HepG2 (cell line): ENCODE measurements at regions not wholly inside any gene's neighbourhood (a gene's known extent, or its start where the extent isn't known, plus 50 kb on each side); places are given as distances from the start of the nearest gene placed in this dataset.

ENCODE experiments used
- ATAC-seq: fragments of 200-7000 bp; cut with Tn5 transposase; 3 replicates; pipeline ENCODE4 v1.9.1; 2020; ENCODE audit warnings: mild to moderate bottlenecking, moderate library complexity
- BruUV-seq: library from RNA; stranded (reverse); fragments of 400-500 nt; replicated peaks from 2 replicates; lab custom pipeline; 2021; lab: Mats Ljungman, UMichigan
- CTCF ChIA-PET: fragments of 300-600 bp; formaldehyde crosslinking; extraction: SDS; loops from one replicate; lab custom pipeline; 2021; ENCODE audit warnings: low total read pairs, inconsistent platforms, low intra/inter-chr PET ratio; lab: Yijun Ruan, JAX
- POLR2A ChIA-PET: fragments of 350-600 bp; sonication (Branson Sonifier 250); formaldehyde crosslinking; loops from one replicate; lab custom pipeline; 2020; ENCODE audit warnings: antibody characterized with exemption, inconsistent platforms; lab: Yijun Ruan, JAX
- DNase-seq: peaks from one replicate; pipeline ENCODE4 v3.0.0-alpha.2; 2015; ENCODE audit warnings: low spot score
- FAIRE-seq: peaks from 3 replicates; lab custom pipeline; 2011; peaks lifted over from hg19 to GRCh38; lab: Jason Lieb, UNC
- H2AFZ ChIP-seq: one replicate; pipeline ENCODE4 v1.6.1; 2011; ENCODE audit warnings: low read length, inconsistent platforms
- H3K27ac ChIP-seq: fragments of 300-600 bp; 3 replicates; pipeline ENCODE4 v1.8.0; 2011; ENCODE audit warnings: mixed run types, mild to moderate bottlenecking, mixed read lengths, low read length, inconsistent platforms; ENCODE audit not compliant: insufficient read depth; ENCODE audit errors: extremely low read length
- H3K27me3 ChIP-seq, 2 experiments: fragments of 200-600 bp in 1 of 2; 2 replicates in 1 of 2; 3 replicates in 1 of 2; pipeline versions ENCODE4 v1.6.0 to v1.8.0; 2011; ENCODE audit warnings: low read length in 2 of 2, mild to moderate bottlenecking in 2 of 2, moderate library complexity in 2 of 2, inconsistent platforms in 1 of 2; ENCODE audit not compliant: insufficient read depth in 2 of 2, control insufficient read depth in 1 of 2
- H3K36me3 ChIP-seq, 2 experiments: fragments of 200-600 bp in 1 of 2; replicated peaks in 1 of 2; 2 replicates in 1 of 2; 3 replicates in 1 of 2; pipeline versions ENCODE4 v1.5.1 to v1.8.0; 2011; ENCODE audit warnings: low read length in 2 of 2, inconsistent platforms in 1 of 2; ENCODE audit not compliant: insufficient read depth in 2 of 2, control insufficient read depth in 1 of 2
- H3K4me1 ChIP-seq: 2 replicates; pipeline ENCODE4 v1.5.1; 2012; ENCODE audit warnings: low read length, inconsistent platforms; ENCODE audit not compliant: insufficient read depth
- H3K4me2 ChIP-seq: 2 replicates; pipeline ENCODE4 v1.6.0; 2011; ENCODE audit warnings: low read depth, low read length, inconsistent platforms
- H3K4me3 ChIP-seq, 3 experiments: fragments of 200-600 bp in 1 of 3; sonication (generic), shearing (Covaris generic) in 1 of 3; replicated peaks in 1 of 3; 2 replicates each; pipeline ENCODE4 v1.5.1; 2011 to 2016; ENCODE audit warnings: low read length in 3 of 3, inconsistent platforms in 2 of 3, low read depth in 2 of 3, mild to moderate bottlenecking in 2 of 3, control low read depth in 1 of 3, mixed read lengths in 1 of 3; ENCODE audit not compliant: insufficient read depth in 1 of 3
- H3K79me2 ChIP-seq: one replicate; pipeline ENCODE4 v1.6.1; 2011; ENCODE audit warnings: low read length, inconsistent platforms; ENCODE audit not compliant: insufficient read depth
- H3K9ac ChIP-seq: 2 replicates; pipeline ENCODE4 v1.6.0; 2011; ENCODE audit warnings: mild to moderate bottlenecking, low read depth, low read length, inconsistent platforms; ENCODE audit not compliant: insufficient read depth
- H3K9me3 ChIP-seq: 2 replicates; pipeline ENCODE4 v1.5.1; 2012; ENCODE audit warnings: mild to moderate bottlenecking, low read length
- H4K20me1 ChIP-seq: 2 replicates; pipeline ENCODE4 v1.6.0; 2011; ENCODE audit warnings: inconsistent platforms, mild to moderate bottlenecking, low read length, moderate library complexity; ENCODE audit not compliant: insufficient read depth
- DPF2 ChIP-seq: sonication (generic); formaldehyde crosslinking; IDR thresholded peaks from 2 replicates; pipeline ENCODE4 v1.4.0; 2020; ENCODE audit warnings: mild to moderate bottlenecking, low read depth, missing genetic modification reagents, borderline replicate concordance
- GZF1 ChIP-seq: sonication (generic); formaldehyde crosslinking; IDR thresholded peaks from 2 replicates; pipeline ENCODE4 v1.5.1; 2020; ENCODE audit warnings: mild to moderate bottlenecking, missing genetic modification reagents
- HDAC6 ChIP-seq: fragments of 200-600 bp; sonication (generic); IDR thresholded peaks from 2 replicates; pipeline ENCODE4 v1.7.0; 2017; ENCODE audit warnings: mild to moderate bottlenecking, antibody characterized with exemption, low read length, low read depth
- HNF1B ChIP-seq: sonication (generic); formaldehyde crosslinking; IDR thresholded peaks from 2 replicates; pipeline ENCODE4 v1.5.1; 2020; ENCODE audit warnings: mild to moderate bottlenecking, moderate library complexity, missing genetic modification reagents
- ISL2 ChIP-seq: sonication (generic); formaldehyde crosslinking; IDR thresholded peaks from 2 replicates; pipeline ENCODE4 v1.5.0; 2020; ENCODE audit warnings: missing genetic modification reagents
- JARID2 ChIP-seq: sonication (generic); formaldehyde crosslinking; IDR thresholded peaks from 2 replicates; pipeline ENCODE4 v1.8.1; 2023; ENCODE audit warnings: missing genetic modification reagents, inconsistent platforms; ENCODE audit not compliant: insufficient replicate concordance
- ZNF639 ChIP-seq: conservative IDR thresholded peaks from 2 replicates; pipeline ENCODE4 v1.6.1; 2018; ENCODE audit warnings: missing genetic modification reagents
- ZNF724P ChIP-seq: sonication (generic); formaldehyde crosslinking; IDR thresholded peaks from 2 replicates; pipeline ENCODE4 v1.8.0; 2022; ENCODE audit warnings: missing genetic modification reagents, borderline replicate concordance
- WGBS: methylation state at CpG from one replicate; pipeline ENCODE4 v1.1.6; 2017; ENCODE audit warnings: low lambda C conversion rate; 5-methylcytosine and 5-hydroxymethylcytosine counted together
- in situ Hi-C: cut with HindIII; loops from 2 replicates; pipeline ENCODE4 v1.10.0; 2017; ENCODE audit warnings: low pct_unique_long_range_greater_than_20kb; ENCODE audit not compliant: extremely low pct_ligation_motif_present
- intact Hi-C: fragments of 100-400 bp; cut with micrococcal nuclease; formaldehyde crosslinking; loops from one replicate; pipeline ENCODE4 v1.10.0; 2022; ENCODE audit not compliant: unreplicated experiment

- Histone ChIP-seq H3K27ac (no peak overlapping the region), H3K4me1 (no peaks in the 10 kb centered on the region), H4K20me1 (no peaks in the 10 kb centered on the region), H3K4me2 (no peak overlapping the region), H3K79me2 (no peaks in the 10 kb centered on the region), H3K9ac (no peak overlapping the region), H3K27me3 (no peaks in the 10 kb centered on the region), H3K36me3 (no peaks in the 10 kb centered on the region), H2AFZ (no peak overlapping the region), H3K4me3 (no peak overlapping the region), H3K9me3 (no peaks in the 10 kb centered on the region)
- BruUV-seq, result no TSS peak
- 22% methylated on average over 2 of the region's 4 CpGs for WGBS
- intact Hi-C loops, result no loop called here
- TF ChIP-seq ZNF639 (CRISPR knock-in tag) (no peak), ISL2 (CRISPR knock-in tag) (no peak), HDAC6 (no peak), HNF1B (CRISPR knock-in tag) (no peak), JARID2 (CRISPR knock-in tag) (no peak), GZF1 (CRISPR knock-in tag) (no peak), ZNF724P (no peak), DPF2 (CRISPR knock-in tag) (no peak)
- DNase-seq (no peak), ATAC-seq (no peak), FAIRE-seq (no peak)
- ChIA-PET CTCF (no interaction called here), POLR2A (no interaction called here)
- in situ Hi-C loops, result no loop called here
Observed at GRCh38 chrX:147573266-147573665, 338.5 kb upstream of the FMR1 start.
